Kasumi-1 (cell line): ENCODE measurements at regions not wholly inside any gene's neighbourhood (a gene's known extent, or its start where the extent isn't known, plus 50 kb on each side); places are given as distances from the start of the nearest gene placed in this dataset.

Experiments
- DNase-seq, 2 experiments: peaks; one replicate each; lab custom pipeline; 2025; lab: John Stamatoyannopoulos, UW

DNA sequence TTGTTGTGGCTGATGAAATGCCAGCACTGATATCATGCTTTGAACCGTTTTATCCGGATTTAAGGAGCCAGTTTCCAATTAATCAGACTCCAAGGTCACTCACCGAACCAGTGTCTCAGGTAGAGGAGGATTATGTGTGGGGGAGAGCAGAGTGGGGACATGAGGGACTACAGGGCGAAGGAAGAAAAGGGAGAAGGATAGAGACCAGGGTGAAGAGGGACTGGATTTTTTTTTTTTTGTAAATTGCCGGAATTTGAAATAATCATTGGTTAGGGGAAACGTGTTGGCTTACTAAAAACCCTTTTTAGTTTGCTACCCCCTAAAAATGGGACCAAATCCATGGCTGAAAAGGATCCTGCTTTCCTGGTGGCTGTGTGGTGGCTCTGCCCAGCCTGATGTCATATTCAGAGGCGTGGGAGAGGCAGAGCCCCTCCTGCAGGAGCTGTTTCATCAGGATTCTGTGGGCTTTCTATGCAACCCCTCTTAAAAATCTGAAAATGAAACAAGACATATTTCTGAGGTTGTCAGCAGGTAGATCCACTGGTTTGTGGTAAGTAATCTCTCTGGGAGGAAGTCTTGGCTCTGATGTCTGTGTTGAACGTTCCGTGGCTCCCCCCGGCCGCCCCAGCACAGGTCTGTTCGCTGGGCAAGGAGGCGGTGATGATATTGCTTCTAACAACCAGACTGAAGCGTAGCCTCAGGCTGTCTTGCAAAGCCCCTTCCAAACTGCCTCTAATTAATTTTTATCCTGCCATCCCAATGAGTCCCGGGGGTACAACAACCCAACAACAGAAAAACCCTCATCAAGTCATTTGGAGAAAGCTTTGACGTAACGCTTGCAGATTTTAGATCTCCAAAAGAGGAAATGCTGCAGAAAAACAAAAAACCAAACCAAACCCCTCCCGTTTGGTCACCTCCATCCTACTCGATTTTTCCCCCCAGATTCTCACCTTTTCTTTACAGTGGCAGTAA, 143.0 kb upstream of the ZFHX3 start:
- no peak for DNase-seq

DNA sequence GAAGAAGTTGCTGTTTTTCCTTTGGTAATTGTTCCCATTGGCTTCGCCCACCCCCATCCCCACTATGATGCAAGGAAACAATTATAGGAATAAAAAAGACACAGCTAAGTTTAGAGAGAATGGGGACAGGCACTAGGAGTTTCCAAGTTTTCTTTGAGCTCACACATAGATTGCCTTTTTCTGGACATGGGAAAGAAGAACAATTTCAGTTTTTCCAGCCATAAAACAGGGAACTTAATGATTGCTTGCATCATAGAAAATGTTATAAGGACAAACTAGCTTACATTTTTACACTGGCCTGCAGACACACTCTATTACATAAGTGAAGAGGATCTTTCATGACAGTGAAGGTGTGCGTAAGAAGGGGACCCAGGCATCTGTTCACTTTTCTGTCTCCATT, 142.3 kb upstream of the ZFHX3 start:
- DNase-seq, result no peak

DNA sequence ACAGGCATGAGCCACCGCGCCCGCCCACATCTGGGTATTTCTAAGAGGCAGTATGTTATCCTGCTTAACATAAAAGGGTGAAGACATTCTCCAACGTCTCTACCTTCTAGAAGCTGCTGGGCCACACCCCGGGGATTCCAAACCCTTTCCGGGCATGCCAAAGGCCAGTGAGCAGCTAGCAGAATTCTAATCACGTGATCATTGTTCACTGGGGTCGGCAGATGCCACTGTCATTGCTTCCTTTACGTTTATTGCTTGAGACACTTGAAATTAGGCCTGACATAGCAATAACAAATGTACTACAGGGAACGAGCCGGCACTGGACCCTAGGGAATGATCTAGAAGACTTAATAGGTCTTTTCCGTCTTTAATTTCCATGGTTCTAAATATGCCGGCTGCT, 141.2 kb upstream of the ZFHX3 start:
- no peak for DNase-seq

DNA sequence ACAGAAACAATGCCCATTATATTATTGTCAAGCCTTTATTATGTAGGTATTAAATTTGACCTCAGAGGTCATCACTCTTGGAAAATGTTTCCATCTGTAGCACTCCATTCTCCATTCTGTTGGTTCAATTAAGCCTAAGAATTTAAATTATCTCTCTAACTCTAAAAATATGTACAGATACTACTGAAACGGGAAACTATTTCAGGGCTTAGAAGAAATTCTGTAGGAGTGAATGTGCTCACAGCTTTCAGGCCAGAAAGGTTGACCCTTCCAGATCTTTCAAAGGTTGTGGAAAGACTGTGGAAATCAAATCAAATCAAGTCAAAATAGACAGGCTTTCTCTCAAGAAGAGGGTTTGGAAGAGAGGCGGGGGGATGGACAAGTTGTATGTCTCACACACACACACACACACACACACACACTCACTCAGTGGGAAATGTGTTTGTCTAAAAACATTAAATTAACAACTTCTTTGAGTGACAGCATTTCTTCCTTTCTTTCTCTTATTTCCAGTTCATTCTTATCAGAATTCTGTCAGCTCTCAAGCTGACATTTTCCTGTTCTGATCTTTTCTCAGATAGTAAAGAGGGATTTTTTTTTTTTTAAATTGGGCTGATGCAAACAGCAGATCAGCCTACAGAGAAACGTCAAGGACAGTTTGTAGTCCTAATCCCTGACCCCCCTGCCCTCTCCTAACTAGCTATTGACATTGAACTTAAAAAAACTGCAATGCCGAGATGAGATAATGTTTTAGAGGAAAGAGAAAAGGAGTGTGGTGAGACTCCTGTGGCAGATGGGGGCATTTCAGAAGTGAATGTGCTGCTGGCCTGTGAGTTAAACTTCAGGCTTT, 139.0 kb upstream of the ZFHX3 start:
- DNase-seq, result no peak

DNA sequence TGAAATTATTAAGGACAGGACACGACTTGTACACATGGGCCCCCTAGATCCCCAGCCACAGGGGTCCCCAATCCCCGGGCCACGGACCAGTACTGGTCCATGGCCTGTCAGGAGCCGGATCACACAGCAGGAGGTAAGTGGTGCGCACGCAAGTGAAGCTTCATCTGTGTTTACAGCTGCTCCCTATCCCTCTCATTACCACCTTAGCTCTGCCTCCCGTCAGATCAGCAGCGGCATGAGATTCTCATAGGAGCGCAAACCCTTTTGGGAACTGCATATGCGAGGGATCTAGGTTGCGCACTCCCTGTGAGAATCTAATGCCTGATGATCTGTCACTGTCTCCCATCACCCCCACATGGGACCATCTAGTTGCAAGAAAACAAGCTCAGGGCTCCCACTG, 137.8 kb upstream of the ZFHX3 start:
- DNase-seq, result no peak

DNA sequence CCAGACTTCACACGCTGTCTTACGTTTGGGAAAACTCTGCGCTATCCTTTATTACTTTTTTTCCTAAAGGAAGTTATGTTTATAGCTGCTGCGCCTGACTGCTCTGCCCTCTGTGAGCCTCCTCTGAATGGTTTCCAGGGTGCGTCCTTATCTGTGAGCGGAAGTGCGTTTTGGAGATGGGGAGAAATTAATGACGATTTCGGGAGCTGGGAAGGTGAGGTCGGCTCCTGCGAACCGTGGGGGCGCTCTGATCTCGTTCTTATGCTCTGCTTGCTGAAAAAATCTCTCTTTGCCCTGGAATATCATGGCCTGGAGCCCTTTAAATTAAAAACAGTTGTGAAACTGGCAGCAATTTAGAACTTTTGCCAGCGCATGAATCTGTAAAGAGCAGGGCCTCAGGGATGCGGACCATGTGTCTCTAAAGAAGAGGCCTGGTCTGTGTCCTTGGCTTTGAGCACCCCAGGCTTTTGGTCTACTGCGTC, 135.7 kb upstream of the ZFHX3 start:
- no peak for DNase-seq

DNA sequence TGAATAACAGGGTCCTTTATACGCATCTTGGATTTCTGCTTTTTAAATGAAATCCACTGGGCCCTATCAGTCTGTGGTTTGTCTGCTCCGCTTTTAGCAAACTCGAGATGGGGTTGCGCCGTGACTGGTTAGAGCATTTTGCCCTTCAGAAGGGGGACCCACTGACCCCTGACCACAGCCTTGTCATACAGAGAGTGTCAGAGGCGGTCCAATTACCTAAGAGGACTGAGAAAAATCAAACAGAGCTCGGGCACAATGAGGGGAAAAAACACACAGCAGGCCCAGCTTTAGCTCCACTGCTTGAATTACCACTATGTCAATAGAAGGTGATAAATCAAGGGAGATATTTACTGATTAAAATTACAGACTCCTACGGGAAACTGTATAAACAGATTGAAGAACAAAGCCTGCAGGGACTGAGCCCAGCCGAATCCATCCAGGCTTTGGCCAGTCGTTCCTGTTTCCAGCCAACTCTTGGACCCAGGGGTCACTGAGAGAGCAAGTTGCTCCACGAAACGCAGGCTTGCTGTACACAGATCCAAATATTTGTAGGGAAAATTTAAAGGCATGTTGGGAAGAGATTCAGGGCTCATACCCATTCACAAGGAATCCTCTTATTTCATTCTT, 131.9 kb upstream of the ZFHX3 start:
- no peak for DNase-seq

DNA sequence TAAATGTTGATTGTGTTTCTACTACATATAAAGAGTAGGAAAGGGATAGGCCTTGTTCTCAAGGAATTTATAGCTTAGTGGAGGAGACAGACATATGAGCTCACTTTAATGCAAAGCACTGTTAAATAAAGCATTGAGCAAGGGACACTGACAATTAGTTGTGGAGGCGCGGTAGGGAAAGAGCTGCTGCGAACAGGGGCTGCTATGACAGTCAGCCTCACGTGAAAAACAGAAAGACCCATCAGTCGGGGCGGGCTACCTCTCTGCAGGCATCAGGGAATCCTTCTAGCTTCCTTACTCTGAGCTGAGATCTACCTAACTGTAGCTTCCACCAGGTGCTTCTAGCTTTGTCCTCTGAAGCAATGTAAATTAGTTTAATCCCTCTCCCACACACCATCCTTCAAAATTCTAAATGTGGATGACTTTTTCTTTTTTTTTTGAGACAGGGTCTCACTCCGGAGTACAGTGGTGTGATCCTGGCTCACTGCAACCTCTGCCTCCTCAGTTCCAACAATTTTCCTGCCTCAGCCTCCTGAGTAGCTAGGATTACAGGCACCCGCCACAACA, 129.9 kb upstream of the ZFHX3 start:
- DNase-seq, result no peak

DNA sequence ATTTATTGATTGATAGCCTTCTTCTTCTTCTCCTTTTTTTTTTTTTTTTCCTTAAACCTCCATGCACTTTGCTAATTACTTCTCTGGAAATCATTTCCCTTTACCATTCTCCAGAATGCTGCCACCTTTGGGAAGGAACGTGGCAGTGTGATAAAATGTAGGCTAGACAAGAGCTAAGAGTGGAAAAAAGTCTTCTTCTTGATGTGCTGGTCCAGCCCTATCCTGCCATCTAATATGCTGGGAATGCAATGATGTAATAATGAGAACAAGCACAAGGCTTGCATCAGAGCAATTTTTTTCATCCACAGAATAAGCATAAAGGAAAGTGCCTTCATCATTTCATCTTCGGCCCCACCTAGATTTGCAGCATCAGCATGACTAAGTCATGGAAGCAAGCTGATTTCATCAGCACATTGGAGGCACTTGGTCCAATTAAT, 128.7 kb upstream of the ZFHX3 start:
- no peak for DNase-seq

DNA sequence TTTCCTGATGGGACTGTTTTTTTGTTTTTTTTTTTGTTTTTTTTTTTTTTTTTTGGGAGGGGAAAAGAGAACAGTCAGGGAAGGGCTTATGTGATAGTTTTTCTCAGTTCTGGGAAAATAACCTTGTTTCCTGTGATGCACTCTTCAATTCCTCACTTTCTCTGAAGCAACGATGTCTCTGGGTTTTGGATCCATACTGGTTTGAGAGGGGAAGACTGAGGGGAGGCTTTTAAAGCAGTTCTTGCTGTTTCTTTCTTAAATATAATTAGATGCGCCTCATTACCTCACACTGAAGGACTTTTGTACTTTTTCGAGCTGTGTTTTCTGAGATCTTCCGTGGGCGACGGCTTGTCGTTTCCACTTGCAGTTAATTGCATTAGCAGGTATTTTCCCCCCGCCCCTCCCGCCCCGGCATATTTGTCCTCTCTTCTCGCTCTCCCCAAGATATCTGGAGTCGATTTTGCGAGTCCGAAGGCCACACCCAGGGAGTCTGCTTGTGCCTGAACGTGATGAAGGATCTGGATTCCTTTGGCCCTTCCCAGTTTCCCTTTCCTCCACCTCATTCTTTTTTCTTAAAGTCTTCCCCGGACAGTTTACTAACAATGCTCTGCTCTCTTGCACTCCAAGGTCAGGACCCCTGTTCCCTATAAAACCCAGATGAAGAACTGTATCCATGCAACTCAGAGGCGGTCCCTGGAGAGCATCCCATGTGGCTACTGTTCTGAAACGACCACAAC, 125.2 kb upstream of the ZFHX3 start:
- DNase-seq, result no peak

DNA sequence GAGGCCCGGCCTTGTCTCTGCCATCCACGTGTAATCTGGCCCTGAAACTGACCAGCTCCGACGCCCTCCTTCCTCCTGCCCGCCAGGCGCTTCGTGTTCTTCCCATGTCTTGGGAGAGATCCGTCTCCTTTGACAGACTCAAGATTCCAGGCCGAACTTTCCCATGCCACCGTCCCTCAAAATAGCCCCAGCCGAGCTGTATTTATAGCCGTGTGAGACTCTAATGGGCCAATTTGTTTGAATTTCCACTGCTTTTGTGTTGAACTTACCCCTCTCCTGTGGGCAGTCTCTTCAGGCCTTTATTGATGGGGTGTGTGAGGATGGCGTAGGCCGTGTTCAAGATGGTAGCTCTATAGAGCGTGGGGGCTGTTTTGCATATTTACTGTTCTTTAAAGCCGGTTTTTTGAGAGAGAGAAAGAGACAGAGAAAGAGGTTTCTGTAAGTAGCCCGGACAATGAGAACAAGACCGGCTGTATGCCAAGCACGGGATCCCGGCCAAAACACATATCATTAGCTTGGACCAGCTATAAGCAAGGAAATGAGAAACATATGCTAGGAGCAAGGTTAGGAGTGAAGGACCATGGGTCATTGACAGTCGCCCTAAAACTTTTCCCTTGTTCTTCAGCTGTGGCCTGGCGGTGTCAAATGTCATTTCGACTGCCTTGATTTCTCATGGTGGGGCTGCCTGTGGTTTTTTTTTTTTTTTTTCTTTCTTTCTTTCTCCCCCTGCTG, 124.5 kb upstream of the ZFHX3 start:
- DNase-seq, result no peak

DNA sequence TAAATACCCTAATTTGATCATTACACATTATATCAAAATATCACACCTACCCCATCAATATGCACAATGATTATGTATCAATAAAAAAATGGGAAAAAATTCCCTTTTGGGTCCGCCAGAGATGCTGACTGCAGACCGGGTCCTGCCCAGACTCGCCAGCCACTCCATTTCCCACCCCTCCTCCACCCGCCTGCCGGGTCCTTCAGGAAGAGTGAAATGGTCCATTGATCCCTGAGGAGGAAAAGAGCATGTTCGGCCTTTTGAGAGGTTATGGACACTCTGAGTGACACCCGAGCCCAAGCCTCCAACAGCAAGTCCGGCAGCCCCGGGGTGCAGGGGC, 123.9 kb upstream of the ZFHX3 start:
- no peak for DNase-seq

DNA sequence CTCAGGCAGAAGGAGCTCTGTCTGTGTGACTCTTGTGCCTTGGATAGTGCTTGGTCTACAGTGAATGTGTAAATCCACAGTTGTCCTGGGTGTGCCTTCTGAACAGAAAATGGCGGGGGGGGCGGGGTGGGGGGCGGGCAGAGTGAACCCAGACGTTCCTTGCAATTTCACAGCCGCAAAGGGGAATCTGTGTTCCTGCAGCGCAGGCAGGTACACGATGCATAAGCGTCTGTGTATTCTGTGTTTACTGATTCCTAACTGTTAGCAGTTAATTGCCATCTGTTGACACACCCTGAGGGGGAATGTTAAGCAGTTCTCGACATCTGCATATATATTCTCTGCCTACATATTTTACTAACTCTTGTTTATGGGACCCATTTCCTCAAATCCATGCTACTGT, 123.5 kb upstream of the ZFHX3 start:
- DNase-seq, result no peak

DNA sequence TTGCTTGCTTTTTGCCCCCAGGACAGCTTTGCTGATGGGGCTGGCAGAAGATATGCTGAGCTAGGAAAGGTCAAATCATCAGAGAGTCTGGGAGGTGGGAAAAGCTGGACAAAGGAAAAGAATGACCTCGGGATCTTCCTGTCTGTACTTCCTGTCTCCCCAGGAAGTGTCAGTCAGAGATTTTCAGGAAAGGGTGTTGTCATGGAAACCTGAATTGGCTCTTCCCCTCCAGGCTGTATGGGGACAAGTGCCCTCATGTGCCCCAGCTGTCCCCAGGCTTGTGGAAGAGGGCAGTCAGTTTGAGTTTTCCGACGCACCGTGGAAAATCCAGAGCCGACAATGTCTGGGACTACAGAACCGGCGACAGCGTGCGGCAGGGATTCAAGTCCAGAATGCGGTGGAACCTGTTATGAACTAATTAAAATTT, 122.7 kb upstream of the ZFHX3 start:
- DNase-seq, result no peak

DNA sequence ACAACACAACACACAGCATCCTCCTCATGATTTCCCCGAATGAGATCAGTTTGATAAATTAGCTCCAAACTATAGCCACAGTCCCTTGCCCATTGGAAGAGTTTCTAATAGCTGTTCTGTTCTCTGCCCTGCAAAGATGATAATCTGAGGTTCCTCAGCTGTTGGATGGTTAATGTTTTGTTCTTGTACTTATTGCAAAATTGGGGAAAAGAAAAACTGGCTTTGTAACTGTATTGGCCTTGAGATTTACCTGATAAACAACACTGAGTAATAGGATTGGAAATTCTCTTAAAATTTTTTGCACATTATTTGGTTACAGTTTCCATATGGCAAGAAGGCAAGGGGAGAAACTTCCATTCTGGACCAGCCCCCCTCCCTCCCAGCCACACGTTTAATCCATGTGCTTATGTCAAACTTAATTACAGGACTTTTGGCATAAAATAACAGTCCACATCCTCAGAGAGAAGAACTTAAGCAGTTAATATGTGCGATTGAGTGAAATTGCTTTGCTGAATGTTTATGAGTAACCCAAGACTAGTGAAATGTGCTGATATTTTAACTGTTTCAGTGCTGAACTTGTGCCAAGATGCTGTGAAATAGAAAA, 119.1 kb upstream of the ZFHX3 start:
- no peak for DNase-seq

DNA sequence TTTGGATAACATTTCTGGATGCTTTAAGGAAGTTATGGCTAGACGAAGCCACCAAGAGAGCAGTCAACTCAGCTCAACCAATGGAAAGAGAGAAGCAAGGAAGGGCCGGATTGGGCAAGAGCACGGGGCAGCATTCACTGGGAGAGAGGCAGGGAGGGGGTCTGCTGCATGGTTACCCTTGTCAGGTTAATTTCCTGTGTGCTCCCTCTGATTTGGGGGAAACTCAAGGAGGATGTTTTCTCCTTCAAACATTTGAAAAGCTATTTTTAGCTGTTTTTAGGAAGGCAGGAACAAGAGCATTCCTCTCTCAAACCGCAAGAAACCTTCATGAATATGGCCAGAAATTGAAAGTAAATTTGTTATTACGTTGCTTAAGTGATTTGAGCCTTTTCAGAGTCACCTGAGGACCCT, 118.5 kb upstream of the ZFHX3 start:
- DNase-seq, result peak; percentile 52 to 56

DNA sequence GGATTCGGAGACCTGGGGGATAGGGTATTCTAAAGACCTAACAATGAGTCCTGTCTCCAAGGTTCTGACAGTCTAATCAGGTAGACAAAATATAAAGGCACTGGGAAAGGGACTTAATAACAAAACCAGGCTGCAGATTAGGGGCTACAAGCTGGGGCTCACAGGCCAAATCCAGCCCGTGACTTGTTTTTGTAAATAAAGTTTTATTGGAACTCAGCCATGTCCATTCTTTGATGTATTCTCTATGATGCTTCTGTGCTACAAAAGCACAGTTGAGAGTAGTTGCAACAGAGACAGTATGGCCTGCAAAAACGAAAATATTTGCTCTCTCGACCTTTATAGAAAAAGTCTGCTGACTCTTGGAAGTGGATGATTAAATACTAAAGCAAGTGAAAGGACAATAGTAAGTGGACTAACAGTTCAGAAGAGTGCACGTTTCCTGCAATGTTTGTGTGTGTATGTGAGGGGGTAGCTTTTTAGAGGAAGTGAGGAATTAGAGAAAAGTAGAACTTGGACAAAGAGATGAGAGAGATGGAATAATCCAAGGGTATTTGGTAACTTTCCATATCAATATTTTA, 115.4 kb upstream of the ZFHX3 start:
- no peak for DNase-seq

DNA sequence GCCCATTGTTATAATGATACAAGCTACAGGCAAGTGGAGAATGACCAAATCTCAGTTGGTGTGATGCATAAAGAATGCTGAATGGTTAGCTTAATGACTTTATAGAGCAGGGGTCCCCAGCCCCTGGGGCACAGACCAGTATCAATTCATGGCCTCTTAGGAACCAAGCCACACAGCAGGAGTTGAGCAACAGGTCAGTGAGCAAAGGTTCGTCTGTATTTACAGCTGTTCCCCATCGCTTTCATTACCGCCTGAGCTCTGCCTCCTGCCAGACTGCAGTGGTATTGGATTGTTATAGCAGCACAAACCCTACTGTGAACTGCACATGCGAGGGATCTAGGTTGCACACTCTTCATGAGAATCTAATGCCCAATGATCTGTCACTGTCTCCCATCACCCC, 114.0 kb upstream of the ZFHX3 start:
- no peak for DNase-seq

DNA sequence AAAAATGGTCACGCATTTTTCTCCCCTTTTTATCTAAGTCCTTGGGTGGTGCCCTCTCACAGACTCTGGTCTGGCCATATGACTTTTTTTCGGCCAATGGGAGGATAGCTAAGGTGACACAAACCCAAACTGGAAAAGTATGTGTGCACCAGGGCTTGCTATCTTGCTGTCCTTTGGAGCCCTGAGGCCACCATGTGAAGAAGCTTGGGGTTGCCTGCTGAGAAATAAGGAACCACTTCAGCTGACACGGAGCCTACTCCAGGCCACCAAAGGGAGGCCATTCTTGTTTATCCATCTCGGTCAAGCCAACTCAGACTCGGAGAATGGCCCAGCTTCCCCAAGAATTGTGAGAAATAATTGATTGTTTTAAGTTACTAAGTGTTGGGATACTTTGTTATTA, 111.4 kb upstream of the ZFHX3 start:
- no peak for DNase-seq

DNA sequence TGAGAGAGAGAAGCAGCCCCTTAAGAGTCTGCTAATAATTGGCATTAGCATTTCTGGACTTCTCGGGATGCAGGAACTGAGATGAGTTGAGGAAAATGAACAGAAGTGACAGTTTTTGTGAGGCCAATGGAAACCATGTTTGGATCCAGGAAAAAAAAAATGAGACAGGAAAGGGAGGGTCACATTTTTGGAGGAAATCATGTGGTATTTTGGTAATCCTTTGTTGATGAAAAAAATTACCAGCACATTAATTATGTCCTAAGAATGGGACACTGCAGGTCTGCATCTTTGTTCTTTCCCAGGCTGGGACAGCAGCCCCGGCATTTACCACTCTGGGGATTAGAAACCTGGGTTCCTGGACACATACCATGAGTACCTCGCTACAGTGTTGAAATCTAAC, 109.9 kb upstream of the ZFHX3 start:
- DNase-seq, result no peak
